Esophagus muscularis mucosa (tissue), 4 donors: ENCODE measurements at regions not wholly inside any gene's neighbourhood (a gene's known extent, or its start where the extent isn't known, plus 50 kb on each side); places are given as distances from the start of the nearest gene placed in this dataset.
"Not testable (repeated sequence)": the region's sequence is repeated elsewhere in the genome, so short reads cannot be mapped to it uniquely, and the experiment has no call there.

Experiments
- DNase-seq: peaks from one replicate; pipeline ENCODE4 v3.0.0-alpha.2; 2017; ENCODE audit errors: extremely low spot score
- H3K27ac ChIP-seq, 4 donors: fragments of 200-600 bp; sonication (generic); replicated peaks in 1 of 4; 1 replicate in 3 of 4; 2 replicates in 1 of 4; pipeline ENCODE4 v1.5.1; 2016 to 2019; ENCODE audit warnings: mild to moderate bottlenecking in 1 of 4
- H3K27me3 ChIP-seq, 4 donors: fragments of 200-600 bp; sonication (generic); one replicate each; pipeline versions ENCODE4 v1.5.1 to v1.6.0; 2016 to 2019
- H3K36me3 ChIP-seq, 4 donors: fragments of 200-600 bp; sonication (generic); one replicate each; pipeline ENCODE4 v1.5.1; 2016 to 2019
- H3K4me1 ChIP-seq, 4 donors: fragments of 200-600 bp; sonication (generic); one replicate each; pipeline ENCODE4 v1.5.1; 2016 to 2019
- H3K4me3 ChIP-seq, 4 donors: fragments of 200-600 bp; sonication (generic); 1 replicate in 2 of 4; 2 replicates in 2 of 4; pipeline ENCODE4 v1.5.1; 2016 to 2019; ENCODE audit warnings: mild to moderate bottlenecking in 4 of 4, moderate library complexity in 1 of 4
- H3K9me3 ChIP-seq, 4 donors: fragments of 200-600 bp; sonication (generic); 1 replicate in 3 of 4; 2 replicates in 1 of 4; pipeline ENCODE4 v1.5.1; 2016 to 2019
- EP300 ChIP-seq: sonication (generic); formaldehyde crosslinking; IDR thresholded peaks from one replicate; pipeline ENCODE4 v1.6.1; 2017; ENCODE audit warnings: antibody characterized with exemption
- POLR2A ChIP-seq: fragments of 450-650 bp; IDR thresholded peaks from one replicate; pipeline ENCODE4 v1.6.1; 2017; ENCODE audit warnings: antibody characterized with exemption, moderate library complexity, mild to moderate bottlenecking, low read depth
- POLR2AphosphoS5 ChIP-seq, 2 donors: sonication (generic); formaldehyde crosslinking; IDR thresholded peaks; one replicate each; pipeline ENCODE4 v1.6.1; 2017; ENCODE audit warnings: antibody characterized with exemption in 2 of 2
- WGBS: methylation state at CpG from one replicate; pipeline ENCODE4 v1.1.5; 2018; 5-methylcytosine and 5-hydroxymethylcytosine counted together
- intact Hi-C: fragments of 100-400 bp; cut with DNase I; formaldehyde crosslinking; loops from one replicate; pipeline ENCODE4 v1.15.1; 2023
- TF ChIP-seq, protein P1 (sequence below), 3 experiments: fragments of 200-600 bp in 2 of 3; fragments of 450-650 bp in 1 of 3; sonication (generic) in 2 of 3; IDR thresholded peaks; one replicate each; pipeline ENCODE4 v1.5.1; 2017 to 2019; ENCODE audit warnings: antibody characterized with exemption in 3 of 3, mild to moderate bottlenecking in 2 of 3, moderate library complexity in 1 of 3

DNA sequence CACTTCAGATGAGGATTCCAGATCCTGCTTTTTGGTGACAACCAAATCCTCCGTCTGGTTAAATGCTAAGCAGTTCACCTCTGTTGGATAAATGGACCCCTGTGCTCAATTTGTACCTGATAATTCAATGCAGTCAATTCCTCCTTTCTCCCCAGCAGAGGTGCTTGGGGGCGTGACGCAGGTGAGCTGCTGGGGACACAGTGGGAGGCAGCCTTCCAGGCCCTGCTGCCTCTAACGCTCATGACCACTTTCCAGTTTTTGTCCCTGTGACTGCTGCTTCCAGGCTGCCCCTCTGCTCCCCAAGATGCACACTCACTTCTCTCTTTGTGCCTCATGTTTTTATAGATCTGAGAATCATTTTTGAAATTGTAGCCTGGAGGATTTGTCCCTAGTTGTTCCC is 78.5 kb downstream of the TTLL2 start:
- TF ChIP-seq POLR2AphosphoS5 (IDR thresholded peaks at IDR 0.05) (no peak), EP300 (no peak), POLR2A (no peak)
- TF ChIP-seq, protein P1, sequence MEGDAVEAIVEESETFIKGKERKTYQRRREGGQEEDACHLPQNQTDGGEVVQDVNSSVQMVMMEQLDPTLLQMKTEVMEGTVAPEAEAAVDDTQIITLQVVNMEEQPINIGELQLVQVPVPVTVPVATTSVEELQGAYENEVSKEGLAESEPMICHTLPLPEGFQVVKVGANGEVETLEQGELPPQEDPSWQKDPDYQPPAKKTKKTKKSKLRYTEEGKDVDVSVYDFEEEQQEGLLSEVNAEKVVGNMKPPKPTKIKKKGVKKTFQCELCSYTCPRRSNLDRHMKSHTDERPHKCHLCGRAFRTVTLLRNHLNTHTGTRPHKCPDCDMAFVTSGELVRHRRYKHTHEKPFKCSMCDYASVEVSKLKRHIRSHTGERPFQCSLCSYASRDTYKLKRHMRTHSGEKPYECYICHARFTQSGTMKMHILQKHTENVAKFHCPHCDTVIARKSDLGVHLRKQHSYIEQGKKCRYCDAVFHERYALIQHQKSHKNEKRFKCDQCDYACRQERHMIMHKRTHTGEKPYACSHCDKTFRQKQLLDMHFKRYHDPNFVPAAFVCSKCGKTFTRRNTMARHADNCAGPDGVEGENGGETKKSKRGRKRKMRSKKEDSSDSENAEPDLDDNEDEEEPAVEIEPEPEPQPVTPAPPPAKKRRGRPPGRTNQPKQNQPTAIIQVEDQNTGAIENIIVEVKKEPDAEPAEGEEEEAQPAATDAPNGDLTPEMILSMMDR (IDR thresholded peaks at IDR 0.05), result no peak
- no peak overlapping the region for H3K4me3 ChIP-seq
- 91% methylated on average over 4 of the region's 4 CpGs for WGBS
- intact Hi-C loops, result no loop called here
- peaks cover 0 to 20% (median 0%) of the 10 kb centered on the region in 4 donors for H3K27me3 ChIP-seq
- H3K36me3 ChIP-seq, result no peaks in the 10 kb centered on the region
- H3K4me1 ChIP-seq, result no peaks in the 10 kb centered on the region
- H3K27ac ChIP-seq, result no peak overlapping the region
- no peak for DNase-seq
- no peaks in the 10 kb centered on the region for H3K9me3 ChIP-seq

DNA sequence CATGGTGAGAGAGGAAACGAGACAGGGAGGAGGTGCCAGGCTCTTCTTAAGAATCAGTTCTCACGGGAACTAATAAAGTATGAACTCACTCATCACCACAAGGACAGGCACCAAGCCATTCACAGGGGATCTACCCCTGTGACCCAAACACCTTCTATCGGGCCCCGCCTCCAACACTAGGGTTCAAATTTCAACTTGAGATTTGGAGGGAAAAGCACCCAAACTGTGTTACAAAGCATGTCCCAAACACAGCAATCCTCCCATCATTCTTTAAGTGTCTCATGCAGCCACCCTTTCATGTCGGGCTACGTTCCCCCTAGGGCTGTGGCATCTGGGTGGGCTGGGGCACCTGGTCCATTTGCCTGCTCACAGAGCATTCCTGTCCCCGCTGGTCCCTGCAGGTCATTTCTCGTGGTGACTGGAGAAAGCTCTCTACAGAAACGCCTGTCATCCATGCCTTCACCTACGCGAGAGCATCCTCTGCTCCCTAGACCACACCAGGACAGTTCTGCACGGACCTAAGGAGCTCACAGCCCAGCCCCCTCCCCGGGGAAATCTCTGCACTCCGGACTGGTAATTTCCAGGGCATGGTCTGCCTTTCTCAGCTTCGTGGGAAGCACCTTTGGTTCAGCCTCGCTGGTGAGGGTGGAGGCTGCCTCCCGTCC is 79.6 kb downstream of the TTLL2 start:
- H3K36me3 ChIP-seq, result no peaks in the 10 kb centered on the region
- no peaks in the 10 kb centered on the region for H3K4me1 ChIP-seq
- intact Hi-C loops, result no loop called here
- WGBS, result 81% methylated on average over 17 of the region's 17 CpGs
- TF ChIP-seq POLR2A (no peak), EP300 (no peak), POLR2AphosphoS5 (IDR thresholded peaks at IDR 0.05) (no peak)
- TF ChIP-seq, protein P1 (IDR thresholded peaks at IDR 0.05), result no peak
- no peak overlapping the region for H3K4me3 ChIP-seq
- no peak for DNase-seq
- H3K9me3 ChIP-seq, result no peaks in the 10 kb centered on the region
- peaks cover 0 to 20% (median 0%) of the 10 kb centered on the region in 4 donors for H3K27me3 ChIP-seq
- H3K27ac ChIP-seq, result no peak overlapping the region

DNA sequence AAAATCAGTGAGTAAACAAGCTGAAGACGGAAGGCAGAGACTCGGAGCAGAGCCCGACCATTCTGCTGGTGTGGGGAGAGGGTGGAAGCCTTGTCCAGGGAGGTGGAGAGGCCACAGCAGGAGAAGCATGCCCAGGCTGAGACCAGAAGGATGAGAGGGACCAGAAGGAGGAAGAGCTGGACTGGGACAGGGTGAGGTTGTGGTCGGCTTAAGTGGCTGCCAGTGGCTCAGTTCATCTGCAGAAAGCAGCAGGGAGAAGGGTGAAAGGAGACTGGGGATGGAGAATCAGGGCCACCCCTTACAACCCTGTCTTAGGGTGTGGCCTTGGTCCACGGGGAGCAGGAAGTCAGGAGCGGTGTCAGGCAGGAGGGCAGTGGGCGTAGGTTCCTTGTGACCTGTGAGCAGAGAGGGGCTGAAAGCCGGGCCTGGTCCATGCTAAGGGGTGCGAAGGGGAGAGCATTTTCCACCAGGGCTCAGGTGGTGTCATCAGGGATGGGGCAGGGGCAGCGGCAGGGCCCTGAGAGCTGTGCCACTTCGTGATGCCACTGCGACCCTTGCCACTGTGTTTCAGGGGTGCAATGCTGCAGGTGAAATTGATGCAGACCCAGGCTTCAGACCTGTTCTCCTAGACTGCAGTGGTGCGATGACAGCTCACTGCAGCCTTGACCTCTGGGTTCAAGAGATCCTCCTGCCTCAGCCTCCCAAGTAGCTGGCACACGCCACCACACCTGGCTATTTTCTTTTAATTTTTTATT is 81.1 kb downstream of the TTLL2 start:
- 87% methylated on average over 13 of the region's 14 CpGs for WGBS
- intact Hi-C loops, result no loop called here

DNA sequence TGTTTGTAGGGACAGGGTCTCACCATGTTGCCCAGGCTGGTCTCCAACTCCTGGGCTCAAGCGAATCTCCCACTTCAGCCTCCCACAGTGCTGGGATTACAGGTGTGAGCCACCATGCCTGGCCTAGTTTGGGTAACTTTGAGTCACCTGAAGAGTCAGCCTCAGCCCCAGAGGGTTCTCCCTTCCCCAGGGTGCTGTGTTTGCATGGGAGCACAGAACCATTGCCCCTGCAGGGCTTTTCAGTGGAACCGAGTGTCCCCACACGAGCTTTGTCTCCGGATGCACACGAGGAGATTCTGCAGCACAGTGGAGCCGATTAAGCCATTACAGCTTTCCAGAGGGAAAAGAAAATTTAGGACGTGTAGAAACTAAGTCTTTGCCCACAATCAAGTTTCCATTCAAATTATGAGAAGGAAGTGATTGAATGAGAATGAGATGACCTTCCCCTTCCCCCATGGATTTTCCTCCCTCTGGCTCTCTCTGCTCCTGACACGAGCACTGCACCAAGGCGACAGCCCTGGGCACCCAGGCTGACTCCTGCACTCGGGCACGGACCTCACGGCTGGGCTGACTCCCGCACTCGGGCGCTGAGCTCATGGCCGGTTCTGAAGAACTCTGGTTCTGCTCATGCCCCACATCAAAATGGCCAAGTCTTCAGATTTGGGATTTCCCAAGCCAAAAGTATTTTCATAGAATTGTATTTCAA is 81.8 kb downstream of the TTLL2 start:
- H3K27me3 ChIP-seq, result peaks cover 0 to 15% (median 0%) of the 10 kb centered on the region in 4 donors
- H3K36me3 ChIP-seq, H3K4me1 ChIP-seq, intact Hi-C loops, H3K27ac ChIP-seq, H3K9me3 ChIP-seq, H3K4me3 ChIP-seq: not testable (repeated sequence)
- 88% methylated on average over 14 of the region's 16 CpGs for WGBS
- peak; percentile 50 for DNase-seq

More for the DNA sequence above, 81.1 kb downstream of the TTLL2 start:
- no peaks in the 10 kb centered on the region for H3K36me3 ChIP-seq
- H3K9me3 ChIP-seq, result no peaks in the 10 kb centered on the region
- H3K27me3 ChIP-seq, result peaks cover 0 to 17% (median 0%) of the 10 kb centered on the region in 4 donors
- DNase-seq, result no peak
- H3K4me3 ChIP-seq, result no peak overlapping the region
- no peak for TF ChIP-seq POLR2AphosphoS5 (IDR thresholded peaks at IDR 0.05)
- TF ChIP-seq, protein P1 (IDR thresholded peaks at IDR 0.05), result no peak
- no peak for TF ChIP-seq EP300
- no peak for TF ChIP-seq POLR2A
- H3K27ac ChIP-seq, result no peak overlapping the region
- H3K4me1 ChIP-seq, result no peaks in the 10 kb centered on the region
